ENCODE measurements at regions not wholly inside any gene's neighbourhood (a gene's known extent, or its start where the extent isn't known, plus 50 kb on each side); places are given as distances from the start of the nearest gene placed in this dataset.

DNA sequence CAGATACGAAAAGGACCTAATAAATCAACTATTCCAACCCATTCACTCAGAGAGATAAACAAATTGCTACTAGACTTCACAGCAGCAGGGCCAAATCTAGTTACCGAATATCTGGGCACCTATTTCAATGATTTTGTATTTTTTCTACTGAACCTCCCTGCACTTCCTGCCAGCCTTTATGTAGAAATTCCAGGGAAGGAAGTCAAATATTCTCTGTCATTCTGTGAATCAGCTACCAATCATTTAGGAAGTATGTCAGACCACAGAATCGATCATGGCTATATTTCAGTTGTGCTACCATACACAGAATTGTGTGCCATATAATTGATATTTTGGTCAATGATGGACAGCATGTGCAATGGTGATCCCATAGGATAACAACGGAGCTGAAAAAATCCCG is 109.6 kb upstream of the SPOPL start:
- Mint-ChIP-seq H3K36me3 (ENCODE audit: low read depth) (no peaks in the 10 kb centered on the region), H3K27ac (peak overlapping the region in 1 of 3 experiments; percentile 87), H3K27me3 (ENCODE audit: low read depth) (no peaks in the 10 kb centered on the region), H3K4me3 (no peak overlapping the region), H3K9me3 (peaks cover under 1% of the 10 kb centered on the region), H3K4me1 (peaks cover 5% of the 10 kb centered on the region)
- TF ChIP-seq, protein P1, sequence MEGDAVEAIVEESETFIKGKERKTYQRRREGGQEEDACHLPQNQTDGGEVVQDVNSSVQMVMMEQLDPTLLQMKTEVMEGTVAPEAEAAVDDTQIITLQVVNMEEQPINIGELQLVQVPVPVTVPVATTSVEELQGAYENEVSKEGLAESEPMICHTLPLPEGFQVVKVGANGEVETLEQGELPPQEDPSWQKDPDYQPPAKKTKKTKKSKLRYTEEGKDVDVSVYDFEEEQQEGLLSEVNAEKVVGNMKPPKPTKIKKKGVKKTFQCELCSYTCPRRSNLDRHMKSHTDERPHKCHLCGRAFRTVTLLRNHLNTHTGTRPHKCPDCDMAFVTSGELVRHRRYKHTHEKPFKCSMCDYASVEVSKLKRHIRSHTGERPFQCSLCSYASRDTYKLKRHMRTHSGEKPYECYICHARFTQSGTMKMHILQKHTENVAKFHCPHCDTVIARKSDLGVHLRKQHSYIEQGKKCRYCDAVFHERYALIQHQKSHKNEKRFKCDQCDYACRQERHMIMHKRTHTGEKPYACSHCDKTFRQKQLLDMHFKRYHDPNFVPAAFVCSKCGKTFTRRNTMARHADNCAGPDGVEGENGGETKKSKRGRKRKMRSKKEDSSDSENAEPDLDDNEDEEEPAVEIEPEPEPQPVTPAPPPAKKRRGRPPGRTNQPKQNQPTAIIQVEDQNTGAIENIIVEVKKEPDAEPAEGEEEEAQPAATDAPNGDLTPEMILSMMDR (IDR thresholded peaks at IDR 0.05; ENCODE audit: unreplicated experiment in 3 of 3) = no peak

DNA sequence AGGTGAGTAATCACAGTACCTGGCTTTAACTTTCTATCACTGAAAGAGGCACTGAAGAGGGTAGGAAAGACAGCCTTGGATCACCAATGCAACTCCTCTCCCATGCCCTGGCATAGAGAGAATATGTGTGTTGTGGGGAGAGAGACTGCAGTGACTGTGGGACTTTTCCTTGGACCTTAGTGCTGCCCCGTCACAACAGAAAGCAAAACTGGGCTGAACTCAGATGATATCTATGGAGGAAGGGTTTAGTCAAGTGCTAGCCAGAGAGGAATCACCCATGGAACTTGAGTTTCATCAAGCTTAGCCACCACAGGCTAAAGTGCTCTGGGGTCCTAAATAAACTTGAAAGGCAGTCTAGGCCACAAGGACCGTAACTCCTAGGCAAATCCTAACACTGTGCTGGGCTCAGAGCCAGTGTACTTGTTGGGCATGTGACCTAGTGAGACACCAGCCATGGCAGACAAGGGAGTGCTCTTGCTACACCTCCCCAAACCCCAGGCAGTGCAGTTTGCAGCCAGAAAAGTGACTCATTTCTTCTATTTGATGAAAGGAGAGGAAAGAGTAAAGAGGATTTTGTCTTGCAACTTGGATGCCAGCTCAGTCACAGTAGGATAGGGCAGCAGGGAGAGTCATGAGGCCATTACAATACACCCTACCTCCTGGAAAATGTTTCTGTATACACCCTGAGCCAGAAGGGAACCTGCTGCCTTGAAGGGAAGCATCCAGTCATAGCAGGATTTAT is 105.8 kb upstream of the SPOPL start:
- Mint-ChIP-seq H3K36me3 (ENCODE audit: low read depth) (no peaks in the 10 kb centered on the region), H3K4me1 (peaks cover 2% of the 10 kb centered on the region), H3K27me3 (ENCODE audit: low read depth) (no peaks in the 10 kb centered on the region), H3K4me3 (no peak overlapping the region), H3K9me3 (peaks cover 18% of the 10 kb centered on the region), H3K27ac (no peak overlapping the region)
- TF ChIP-seq, protein P1 (IDR thresholded peaks at IDR 0.05; ENCODE audit: unreplicated experiment in 3 of 3) = no peak

DNA sequence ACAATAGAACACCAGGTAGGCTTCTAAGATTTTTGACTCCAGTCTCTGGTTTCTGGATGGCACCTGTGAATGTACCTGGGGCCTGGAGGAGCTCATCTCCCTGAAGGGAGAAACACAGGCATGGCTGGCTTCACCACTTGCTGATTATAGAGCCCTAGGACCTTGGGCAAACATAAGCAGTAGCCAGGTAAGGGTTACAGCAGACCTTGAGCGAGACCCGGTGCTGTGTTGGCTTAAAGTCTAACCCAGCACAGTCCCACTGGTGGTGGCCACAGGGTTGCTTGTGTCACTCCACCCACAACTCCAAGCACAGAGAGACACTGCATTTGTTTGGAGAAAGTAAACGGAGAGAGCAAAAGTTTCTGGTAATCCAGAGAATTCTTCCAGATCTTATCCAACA is 104.7 kb upstream of the SPOPL start:
- TF ChIP-seq, protein P1 (IDR thresholded peaks at IDR 0.05; ENCODE audit: unreplicated experiment in 3 of 3) = no peak
- H3K4me1 Mint-ChIP-seq = no peaks in the 10 kb centered on the region
- no peaks in the 10 kb centered on the region for H3K36me3 Mint-ChIP-seq (ENCODE audit: low read depth)
- H3K27ac Mint-ChIP-seq = no peak overlapping the region
- no peaks in the 10 kb centered on the region for H3K27me3 Mint-ChIP-seq (ENCODE audit: low read depth)
- H3K4me3 Mint-ChIP-seq = no peak overlapping the region
- peaks cover 27% of the 10 kb centered on the region for H3K9me3 Mint-ChIP-seq

DNA sequence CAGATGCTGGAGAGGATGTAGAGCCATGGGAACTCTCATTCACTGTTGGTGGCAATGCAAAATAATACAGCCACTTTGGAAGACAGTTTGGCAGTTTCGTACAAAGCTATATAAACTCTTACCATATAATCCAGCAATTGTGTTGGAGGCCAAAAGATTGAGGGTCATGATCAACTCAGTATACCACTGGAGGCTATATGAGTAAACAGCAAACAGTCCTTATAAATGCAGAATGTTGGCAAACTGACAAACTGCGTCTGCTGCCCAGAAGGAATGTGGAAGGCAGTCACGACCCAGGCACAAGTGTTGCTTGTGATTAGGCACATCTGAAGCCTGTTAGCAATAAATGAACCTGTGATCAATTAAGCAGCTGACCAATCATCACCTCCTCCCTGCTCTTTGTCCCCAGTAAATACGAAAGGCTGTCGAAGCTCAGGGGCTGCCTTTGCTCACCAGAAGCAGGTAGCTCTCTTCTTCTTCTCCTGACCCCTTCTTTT is 98.1 kb upstream of the SPOPL start:
- Mint-ChIP-seq H3K27me3 (ENCODE audit: low read depth) (no peaks in the 10 kb centered on the region), H3K27ac (no peak overlapping the region), H3K4me1 (no peaks in the 10 kb centered on the region)

DNA sequence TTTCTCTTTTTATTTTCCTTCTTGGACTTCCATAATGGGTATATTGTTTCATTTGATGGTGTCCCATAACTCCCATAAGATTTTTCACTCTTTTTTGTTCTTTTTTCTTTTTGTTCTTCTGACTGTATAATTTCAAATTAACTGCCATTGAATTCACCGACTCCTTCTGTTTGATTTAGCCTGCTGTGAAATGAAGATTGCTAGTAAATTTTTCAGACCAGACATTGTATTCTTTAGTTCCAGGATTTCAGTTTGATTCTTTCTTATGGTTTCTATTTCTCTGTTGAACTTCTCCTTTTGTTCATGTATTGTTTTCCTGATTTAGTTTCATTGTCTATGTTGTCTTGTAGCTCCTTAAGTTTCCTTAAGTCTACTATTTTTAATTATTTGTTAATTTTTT is 87.6 kb upstream of the SPOPL start:
- Mint-ChIP-seq H3K27me3 (ENCODE audit: low read depth) (no peaks in the 10 kb centered on the region), H3K4me1 (no peaks in the 10 kb centered on the region), H3K27ac (no peak overlapping the region), H3K4me3 (no peak overlapping the region), H3K36me3 (ENCODE audit: low read depth) (peaks cover 10% of the 10 kb centered on the region), H3K9me3 (peaks cover 27% of the 10 kb centered on the region)
- TF ChIP-seq, protein P1 (IDR thresholded peaks at IDR 0.05; ENCODE audit: unreplicated experiment in 3 of 3) = no peak

More for the DNA sequence above, 98.1 kb upstream of the SPOPL start:
- no peak overlapping the region for H3K4me3 Mint-ChIP-seq
- H3K36me3 Mint-ChIP-seq (ENCODE audit: low read depth) = no peaks in the 10 kb centered on the region
- TF ChIP-seq, protein P1 (IDR thresholded peaks at IDR 0.05; ENCODE audit: unreplicated experiment in 3 of 3) = no peak
- peaks cover 17% of the 10 kb centered on the region for H3K9me3 Mint-ChIP-seq

DNA sequence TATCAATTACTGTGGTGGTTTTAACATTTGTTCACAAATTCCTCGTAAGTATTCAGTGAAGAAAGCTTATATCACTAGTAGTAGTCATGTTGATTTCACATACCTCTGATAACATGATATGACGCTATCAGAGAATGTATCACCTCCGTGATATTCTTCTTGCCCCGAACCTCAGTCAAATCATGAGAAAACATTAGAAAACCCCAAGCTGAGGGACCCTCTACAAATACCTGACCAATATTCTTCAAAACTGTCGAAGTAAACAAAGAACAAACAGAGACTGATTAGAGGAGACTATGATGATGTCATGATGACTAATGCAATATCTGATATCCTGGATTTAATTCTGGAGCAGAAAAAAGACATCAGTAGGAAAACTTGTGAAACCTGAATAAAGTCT is 85.6 kb upstream of the SPOPL start:
- H3K36me3 Mint-ChIP-seq (ENCODE audit: low read depth) = peaks cover 10% of the 10 kb centered on the region

More for the DNA sequence above, 85.6 kb upstream of the SPOPL start:
- TF ChIP-seq, protein P1 (IDR thresholded peaks at IDR 0.05; ENCODE audit: unreplicated experiment in 3 of 3) = no peak
- H3K9me3 Mint-ChIP-seq = peaks cover 21% of the 10 kb centered on the region
- no peaks in the 10 kb centered on the region for H3K4me1 Mint-ChIP-seq
- no peak overlapping the region for H3K27ac Mint-ChIP-seq
- H3K4me3 Mint-ChIP-seq = no peak overlapping the region
- no peaks in the 10 kb centered on the region for H3K27me3 Mint-ChIP-seq (ENCODE audit: low read depth)

Data from nephron (organoid).